A549 (cell line): ENCODE measurements at regions not wholly inside any gene's neighbourhood (a gene's known extent, or its start where the extent isn't known, plus 50 kb on each side); places are given as distances from the start of the nearest gene placed in this dataset.

Experiments
- ATAC-seq, 2 experiments: fragments of 200-7000 bp in 1 of 2; fragments of >200 bp in 1 of 2; cut with Nextera tagmentation in 1 of 2; cut with Tn5 transposase in 1 of 2; 3 replicates each; pipeline versions ENCODE4 v1.8.0 to v1.9.1; 2018 to 2020; ENCODE audit warnings: mild to moderate bottlenecking in 1 of 2, moderate library complexity in 1 of 2
- CTCF ChIA-PET: fragments of 300-600 bp; sonication (Branson Sonifier 250); formaldehyde crosslinking; extraction: SDS; loops from one replicate; lab custom pipeline; 2021; ENCODE audit warnings: antibody characterized with exemption, inconsistent platforms; lab: Yijun Ruan, JAX
- POLR2A ChIA-PET: fragments of 350-600 bp; formaldehyde crosslinking; extraction: SDS; loops from one replicate; lab custom pipeline; 2021; ENCODE audit warnings: antibody characterized with exemption, inconsistent platforms; lab: Yijun Ruan, JAX
- DNase-seq, 2 experiments: peaks; one replicate each; pipeline versions ENCODE4 v3.0.0 to v3.0.0-alpha.2; 2011 to 2016; ENCODE audit warnings: low read depth in 1 of 2, low spot score in 1 of 2
- FAIRE-seq: peaks from 2 replicates; lab custom pipeline; 2011; peaks lifted over from hg19 to GRCh38; lab: Jason Lieb, UNC
- H3K27ac ChIP-seq, 2 experiments: fragments of >200 bp; sonication (Bioruptor Twin); formaldehyde crosslinking; 3 replicates each; pipeline ENCODE4 v1.5.1; 2016 to 2017
- H3K4me1 ChIP-seq: fragments of >200 bp; sonication (Bioruptor Twin); formaldehyde crosslinking; 3 replicates; pipeline ENCODE4 v1.6.1; 2016
- H3K4me2 ChIP-seq: fragments of >200 bp; sonication (Bioruptor Twin); formaldehyde crosslinking; 3 replicates; pipeline ENCODE4 v1.6.1; 2016
- H3K4me3 ChIP-seq: fragments of >200 bp; sonication (Bioruptor Twin); formaldehyde crosslinking; 3 replicates; pipeline ENCODE4 v1.5.1; 2016
- H3K9me3 ChIP-seq: fragments of >200 bp; sonication (Bioruptor Twin); formaldehyde crosslinking; 3 replicates; pipeline ENCODE4 v1.6.1; 2016
- BHLHE40 ChIP-seq: IDR thresholded peaks from 2 replicates; pipeline ENCODE4 v1.6.1; 2012; ENCODE audit warnings: low read depth, low read length, inconsistent platforms
- CBX8 ChIP-seq: fragments of 200-600 bp; sonication (generic); IDR thresholded peaks from 2 replicates; pipeline ENCODE4 v1.6.1; 2016
- CHD4 ChIP-seq: fragments of 200-600 bp; sonication (generic); IDR thresholded peaks from 2 replicates; pipeline ENCODE4 v1.6.1; 2016; ENCODE audit warnings: antibody characterized with exemption, mild to moderate bottlenecking, borderline replicate concordance
- EP300 ChIP-seq, 2 experiments: fragments of >200 bp; sonication (Bioruptor Twin); formaldehyde crosslinking; IDR thresholded peaks; 2 replicates in 1 of 2; 3 replicates in 1 of 2; pipeline ENCODE4 v1.6.1; 2016 to 2017
- FOSB ChIP-seq: fragments of 250-450 bp; sonication (Bioruptor Pico); IDR thresholded peaks from 2 replicates; pipeline ENCODE4 v1.5.0; 2020; ENCODE audit warnings: mild to moderate bottlenecking, moderate library complexity
- HEYL ChIP-seq: fragments of 250-450 bp; sonication (Bioruptor Pico); IDR thresholded peaks from 2 replicates; pipeline ENCODE4 v1.8.0; 2021; ENCODE audit warnings: mild to moderate bottlenecking, moderate library complexity
- HOXB5 ChIP-seq: fragments of 250-450 bp; sonication (Bioruptor Pico); IDR thresholded peaks from 2 replicates; pipeline ENCODE4 v1.5.0; 2020; ENCODE audit warnings: mild to moderate bottlenecking, moderate library complexity
- JUN ChIP-seq, 2 experiments: fragments of >200 bp; sonication (Bioruptor Twin); formaldehyde crosslinking; IDR thresholded peaks; 2 replicates in 1 of 2; 3 replicates in 1 of 2; pipeline ENCODE4 v1.6.1; 2016 to 2017
- KDM1A ChIP-seq: fragments of 200-600 bp; sonication (generic); IDR thresholded peaks from 2 replicates; pipeline ENCODE4 v1.6.1; 2016; ENCODE audit warnings: low read depth, mild to moderate bottlenecking
- MAZ ChIP-seq: fragments of 150-350 bp; IDR thresholded peaks from 2 replicates; pipeline ENCODE4 v1.6.1; 2014; ENCODE audit warnings: antibody characterized with exemption, low read depth, low read length, borderline replicate concordance
- MYC ChIP-seq: IDR thresholded peaks from 2 replicates; pipeline ENCODE4 v1.6.1; 2012; ENCODE audit warnings: mild to moderate bottlenecking, inconsistent platforms, low read length, improper control_type of control experiment, borderline replicate concordance
- POLR2A ChIP-seq: IDR thresholded peaks from 2 replicates; pipeline ENCODE4 v1.6.1; 2012; ENCODE audit warnings: mild to moderate bottlenecking, low read length
- RAD21 ChIP-seq, 2 experiments: fragments of >200 bp in 1 of 2; sonication (Bioruptor Twin) in 1 of 2; formaldehyde crosslinking in 1 of 2; IDR thresholded peaks in 1 of 2; conservative IDR thresholded peaks in 1 of 2; 2 replicates in 1 of 2; 3 replicates in 1 of 2; pipeline ENCODE4 v1.6.1; 2012 to 2018; ENCODE audit warnings: inconsistent platforms in 1 of 2
- RNF2 ChIP-seq: fragments of 200-600 bp; sonication (generic); IDR thresholded peaks from 2 replicates; pipeline ENCODE4 v1.6.1; 2016; ENCODE audit warnings: low read depth, mild to moderate bottlenecking, antibody characterized with exemption, moderate library complexity, borderline replicate concordance
- TP53 ChIP-seq: fragments of 250-450 bp; sonication (Bioruptor Pico); IDR thresholded peaks from 2 replicates; pipeline ENCODE4 v1.5.0; 2021; ENCODE audit warnings: mild to moderate bottlenecking, moderate library complexity
- ZC3H11A ChIP-seq: fragments of 450-650 bp; IDR thresholded peaks from 2 replicates; pipeline ENCODE4 v1.6.1; 2014; ENCODE audit warnings: antibody characterized with exemption, mild to moderate bottlenecking
- ZFP36 ChIP-seq: fragments of 450-650 bp; IDR thresholded peaks from 2 replicates; pipeline ENCODE4 v1.6.1; 2014; ENCODE audit warnings: borderline replicate concordance; ENCODE audit not compliant: partially characterized antibody
- ZNF302 ChIP-seq: fragments of 250-450 bp; sonication (Bioruptor Pico); IDR thresholded peaks from 2 replicates; pipeline ENCODE4 v1.9.0; 2021; ENCODE audit warnings: inconsistent platforms, mild to moderate bottlenecking, moderate library complexity
- ZSCAN20 ChIP-seq: fragments of 250-450 bp; sonication (Bioruptor Pico); IDR thresholded peaks from 2 replicates; pipeline ENCODE4 v1.8.0; 2022; ENCODE audit warnings: mild to moderate bottlenecking, moderate library complexity
- WGBS: methylation state at CpG from one replicate; pipeline ENCODE4 v1.1.6; 2017; ENCODE audit errors: missing lambda C conversion rate; 5-methylcytosine and 5-hydroxymethylcytosine counted together
- TF ChIP-seq, protein P1 (sequence below): IDR thresholded peaks from 2 replicates; pipeline ENCODE4 v1.6.1; 2012
- TF ChIP-seq, protein P2 (sequence below): fragments of 150-350 bp; IDR thresholded peaks from 2 replicates; pipeline ENCODE4 v1.6.1; 2014; ENCODE audit warnings: low read depth, mild to moderate bottlenecking, low read length

DNA sequence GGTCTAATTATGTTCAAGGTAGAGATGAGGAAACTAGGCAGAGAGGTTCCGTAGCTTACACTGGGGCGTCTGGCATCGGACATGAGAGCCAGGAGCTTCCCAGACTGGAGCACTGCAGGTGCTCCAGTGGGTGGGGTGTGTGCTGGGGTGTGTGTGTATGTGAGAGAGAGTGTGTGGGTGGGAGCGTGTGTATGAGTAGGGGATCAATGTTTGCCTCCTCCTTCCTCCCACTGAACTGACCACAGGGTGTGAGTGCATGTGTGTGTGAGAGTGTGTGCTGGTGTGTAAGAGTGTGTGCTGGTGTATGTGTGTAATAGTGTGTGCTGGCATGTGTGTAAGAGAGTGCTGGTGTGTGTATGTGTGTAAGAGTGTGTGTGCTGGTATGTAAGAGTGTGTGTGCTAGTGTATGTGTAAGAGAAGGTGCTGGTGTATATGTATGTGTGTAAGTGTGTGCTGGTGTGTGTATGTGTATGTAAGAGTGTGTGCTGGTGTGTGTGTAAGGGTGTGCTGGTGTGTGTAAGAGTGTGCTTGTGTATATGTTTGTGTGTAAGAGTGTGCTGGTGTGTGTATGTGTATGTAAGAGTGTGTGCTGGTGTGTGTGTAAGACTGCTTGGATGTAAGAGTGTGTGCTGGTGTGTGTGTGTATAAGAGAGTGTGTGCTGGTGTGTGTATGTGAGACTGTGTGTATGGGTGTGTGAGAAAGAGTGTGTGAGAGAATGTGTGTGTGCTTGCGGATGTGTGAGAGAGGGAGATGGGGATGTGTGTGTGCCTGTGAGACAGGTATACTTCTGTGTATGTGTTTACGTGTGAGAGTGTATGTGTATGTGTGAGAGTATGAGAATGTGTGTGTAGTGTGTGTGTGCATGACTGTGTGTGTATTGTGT, 139.9 kb downstream of the MRM1 start:
- POLR2A ChIA-PET = no interaction called here
- Histone ChIP-seq H3K9me3 (no peaks in the 10 kb centered on the region), H3K4me1 (no peaks in the 10 kb centered on the region), H3K4me3 (no peak overlapping the region), H3K4me2 (no peak overlapping the region), H3K27ac (no peak overlapping the region)
- TF ChIP-seq MAZ = no peak
- TF ChIP-seq, protein P1, sequence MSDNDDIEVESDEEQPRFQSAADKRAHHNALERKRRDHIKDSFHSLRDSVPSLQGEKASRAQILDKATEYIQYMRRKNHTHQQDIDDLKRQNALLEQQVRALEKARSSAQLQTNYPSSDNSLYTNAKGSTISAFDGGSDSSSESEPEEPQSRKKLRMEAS = no peak
- TF ChIP-seq BHLHE40 = no peak
- WGBS = 56% methylated on average over 6 of the region's 6 CpGs
- CTCF ChIA-PET = interaction anchor here (2.5 kb wide), 1 partner anchor 35 kb away, joined by 7 read pairs; no protein-coding TSS in a partner anchor
- FAIRE-seq = no peak
- ATAC-seq = no peak
- no peak for DNase-seq

DNA sequence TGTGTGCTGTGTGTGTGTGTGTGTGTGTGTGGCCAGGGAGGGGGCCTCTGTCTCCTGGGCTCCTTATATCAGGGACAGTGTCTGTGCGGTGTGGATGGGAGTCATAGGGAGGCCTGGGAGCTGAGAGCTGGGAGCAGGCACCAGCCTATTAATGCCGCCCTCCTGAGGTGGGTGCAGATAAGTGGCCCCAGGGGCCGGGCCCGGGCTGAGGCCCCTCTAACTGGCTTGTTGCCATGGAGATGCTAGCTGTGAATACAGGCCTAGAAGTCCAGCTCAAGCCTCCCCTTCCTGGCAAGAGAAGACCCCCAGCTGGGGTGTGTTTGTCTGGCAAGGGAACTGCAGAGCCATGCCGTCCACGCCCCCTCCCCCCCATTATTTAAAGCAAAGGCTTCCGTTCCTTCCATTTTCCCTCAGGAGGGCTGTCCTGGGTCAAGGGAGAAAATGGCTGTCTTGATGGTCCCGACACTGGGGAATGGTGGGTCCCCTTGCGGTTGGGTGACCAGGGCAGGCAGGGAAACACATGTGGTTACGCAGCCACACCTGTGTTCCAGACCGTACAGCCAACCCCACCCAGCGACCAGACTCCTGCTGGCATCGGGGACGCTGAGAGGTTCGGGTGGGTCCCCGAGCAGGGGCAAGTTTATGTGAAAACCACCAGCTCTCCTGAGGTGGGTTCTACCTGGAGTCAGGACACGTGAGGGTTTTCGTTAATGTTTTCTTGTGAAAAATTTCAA, 141.1 kb downstream of the MRM1 start:
- H3K4me2 ChIP-seq = no peak overlapping the region
- ChIA-PET POLR2A (no interaction called here), CTCF (interaction anchor here (0.8 to 1.6 kb wide), 5 partner anchors 9 to 432 kb away, joined by 3 to 7 read pairs (median 4); no protein-coding TSS in a partner anchor)
- FAIRE-seq = no peak
- H3K4me1 ChIP-seq = no peaks in the 10 kb centered on the region
- ATAC-seq = peak in 1 of 2 experiments; percentile 55; a peak in 3 of 6 replicates
- DNase-seq = no peak
- whole genome bisulfite sequencing = 43% methylated on average over 18 of the region's 18 CpGs
- no peaks in the 10 kb centered on the region for H3K9me3 ChIP-seq
- no peak overlapping the region for H3K27ac ChIP-seq
- no peak overlapping the region for H3K4me3 ChIP-seq
- TF ChIP-seq KDM1A (no peak), RNF2 (no peak), ZSCAN20 (no peak), ZNF302 (no peak), MYC (no peak), JUN (IDR thresholded peaks at IDR 0.05) (no peak), FOSB (CRISPR knock-in tag) (no peak), ZFP36 (no peak), POLR2A (no peak), ZC3H11A (no peak), TP53 (CRISPR knock-in tag) (no peak), RAD21 (conservative IDR thresholded peaks at IDR 0.05 in 1 of 2, IDR thresholded peaks at IDR 0.05 in 1 of 2) (no peak), BHLHE40 (no peak), CBX8 (no peak), HEYL (CRISPR knock-in tag) (no peak)
- TF ChIP-seq, protein P2, sequence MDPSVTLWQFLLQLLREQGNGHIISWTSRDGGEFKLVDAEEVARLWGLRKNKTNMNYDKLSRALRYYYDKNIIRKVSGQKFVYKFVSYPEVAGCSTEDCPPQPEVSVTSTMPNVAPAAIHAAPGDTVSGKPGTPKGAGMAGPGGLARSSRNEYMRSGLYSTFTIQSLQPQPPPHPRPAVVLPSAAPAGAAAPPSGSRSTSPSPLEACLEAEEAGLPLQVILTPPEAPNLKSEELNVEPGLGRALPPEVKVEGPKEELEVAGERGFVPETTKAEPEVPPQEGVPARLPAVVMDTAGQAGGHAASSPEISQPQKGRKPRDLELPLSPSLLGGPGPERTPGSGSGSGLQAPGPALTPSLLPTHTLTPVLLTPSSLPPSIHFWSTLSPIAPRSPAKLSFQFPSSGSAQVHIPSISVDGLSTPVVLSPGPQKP = no peak

DNA sequence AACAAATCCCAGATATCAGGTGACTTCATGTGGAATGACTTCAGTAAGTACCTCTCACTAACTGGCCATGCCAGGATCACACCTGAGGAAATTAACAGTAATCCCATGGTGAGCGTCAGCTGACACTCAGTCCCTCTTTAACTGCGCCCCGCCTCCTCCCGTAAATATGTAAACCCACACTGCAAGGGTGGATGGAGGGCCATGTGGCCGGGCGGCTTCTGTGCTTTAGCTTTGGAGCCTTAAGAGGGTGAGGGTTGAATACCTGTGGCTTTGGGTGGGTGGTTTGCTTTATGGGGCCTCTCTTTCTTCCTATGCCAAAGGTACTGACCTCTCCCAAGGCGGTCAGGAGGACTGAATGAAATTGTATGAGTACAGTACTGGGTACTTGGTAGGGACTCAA, 141.7 kb downstream of the MRM1 start:
- H3K9me3 ChIP-seq = no peaks in the 10 kb centered on the region
- ATAC-seq (no peak), DNase-seq (no peak)
- H3K4me3 ChIP-seq = no peak overlapping the region
- no peak overlapping the region for H3K27ac ChIP-seq
- H3K4me1 ChIP-seq = no peaks in the 10 kb centered on the region
- WGBS = 57% methylated on average over 7 of the region's 7 CpGs
- ChIA-PET POLR2A (no interaction called here), CTCF (interaction anchor here (0.6 to 1.6 kb wide), 6 partner anchors 9 to 531 kb away, joined by 3 to 7 read pairs (median 4); no protein-coding TSS in a partner anchor)
- H3K4me2 ChIP-seq = no peak overlapping the region
- no peak for TF ChIP-seq EP300 (IDR thresholded peaks at IDR 0.05)
- TF ChIP-seq CHD4 = no peak
- TF ChIP-seq HOXB5 (CRISPR knock-in tag) = no peak
- no peak for TF ChIP-seq ZSCAN20
- TF ChIP-seq, all 56 proteins: peak for 0
- no peak for FAIRE-seq
